ENCODE measurements at regions not wholly inside any gene's neighbourhood (a gene's known extent, or its start where the extent isn't known, plus 50 kb on each side); places are given as distances from the start of the nearest gene placed in this dataset.

DNA sequence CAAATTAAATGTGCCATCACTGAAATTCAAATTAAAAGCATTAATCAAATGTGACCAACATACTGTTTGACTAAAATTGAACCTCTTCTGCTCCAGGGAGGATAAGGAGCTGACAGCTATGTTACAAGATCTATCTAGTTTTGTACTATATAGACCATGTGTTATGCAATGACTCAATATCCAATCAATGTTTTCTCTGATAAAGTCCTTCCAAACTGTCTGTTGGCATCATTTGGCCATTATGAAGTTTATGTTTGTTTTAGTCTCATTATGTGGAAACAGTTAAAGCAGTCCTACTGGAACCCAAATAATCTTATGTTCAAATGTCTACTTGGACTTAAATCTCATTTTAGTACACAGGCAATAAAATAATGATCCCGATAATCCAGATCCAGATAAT is 267.0 kb upstream of the THBS1 start:
- Histone ChIP-seq H3K4me3 (ENCODE audit: insufficient read depth, low read length) (no peak overlapping the region), H3K27me3 (ENCODE audit: insufficient read depth, low read length) (no peaks in the 10 kb centered on the region), H3K27ac (ENCODE audit: low read depth, low read length) (no peak overlapping the region), H4K20me1 (ENCODE audit: insufficient read depth, low read length) (no peaks in the 10 kb centered on the region), H3K36me3 (ENCODE audit: insufficient read depth, low read length) (no peaks in the 10 kb centered on the region), H3K4me1 (ENCODE audit: insufficient read depth, low read length) (peaks cover 5% of the 10 kb centered on the region), H2AFZ (ENCODE audit: low read length) (no peak overlapping the region), H3K4me2 (ENCODE audit: insufficient read depth, low read length) (no peak overlapping the region), H3K9me3 (ENCODE audit: low read depth, low read length) (no peaks in the 10 kb centered on the region), H3K79me2 (ENCODE audit: insufficient read depth, low read length) (no peaks in the 10 kb centered on the region)
- DNase-seq (ENCODE audit: insufficient read length, low spot score, missing footprints): no peak
- TF ChIP-seq, protein P1, sequence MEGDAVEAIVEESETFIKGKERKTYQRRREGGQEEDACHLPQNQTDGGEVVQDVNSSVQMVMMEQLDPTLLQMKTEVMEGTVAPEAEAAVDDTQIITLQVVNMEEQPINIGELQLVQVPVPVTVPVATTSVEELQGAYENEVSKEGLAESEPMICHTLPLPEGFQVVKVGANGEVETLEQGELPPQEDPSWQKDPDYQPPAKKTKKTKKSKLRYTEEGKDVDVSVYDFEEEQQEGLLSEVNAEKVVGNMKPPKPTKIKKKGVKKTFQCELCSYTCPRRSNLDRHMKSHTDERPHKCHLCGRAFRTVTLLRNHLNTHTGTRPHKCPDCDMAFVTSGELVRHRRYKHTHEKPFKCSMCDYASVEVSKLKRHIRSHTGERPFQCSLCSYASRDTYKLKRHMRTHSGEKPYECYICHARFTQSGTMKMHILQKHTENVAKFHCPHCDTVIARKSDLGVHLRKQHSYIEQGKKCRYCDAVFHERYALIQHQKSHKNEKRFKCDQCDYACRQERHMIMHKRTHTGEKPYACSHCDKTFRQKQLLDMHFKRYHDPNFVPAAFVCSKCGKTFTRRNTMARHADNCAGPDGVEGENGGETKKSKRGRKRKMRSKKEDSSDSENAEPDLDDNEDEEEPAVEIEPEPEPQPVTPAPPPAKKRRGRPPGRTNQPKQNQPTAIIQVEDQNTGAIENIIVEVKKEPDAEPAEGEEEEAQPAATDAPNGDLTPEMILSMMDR (IDR thresholded peaks at IDR 0.05; ENCODE audit: extremely low read depth, low read depth, low read length): no peak

DNA sequence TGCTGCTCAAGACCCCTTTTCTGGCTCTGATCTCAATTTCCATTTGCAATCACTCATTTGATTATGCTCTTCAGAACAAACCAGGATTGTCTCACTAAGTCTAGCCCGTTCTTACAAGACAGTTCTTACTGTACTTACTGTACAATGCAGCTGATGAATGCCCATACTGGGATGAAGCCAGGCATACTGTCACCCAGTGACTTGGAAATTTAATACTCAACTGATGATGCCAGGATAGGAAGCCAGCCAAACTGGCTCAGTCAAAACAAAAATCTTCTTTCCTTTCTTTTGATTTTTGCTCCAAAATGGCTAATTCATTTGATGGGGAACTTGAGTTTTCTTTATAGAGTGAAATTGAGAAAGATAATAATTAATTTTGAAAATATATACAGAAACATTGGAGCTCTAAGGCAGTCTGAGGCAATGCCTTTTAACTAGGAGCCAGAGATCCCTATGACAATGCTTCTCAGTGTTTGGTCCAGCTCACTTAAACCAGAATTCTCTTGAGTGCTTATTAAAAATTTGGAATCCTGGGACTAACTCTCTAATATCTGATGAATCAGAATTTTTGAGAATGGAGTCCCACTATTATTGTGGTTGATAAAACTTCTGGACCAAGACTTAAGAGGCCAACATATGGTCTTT is 265.6 kb upstream of the THBS1 start:
- no peaks in the 10 kb centered on the region for H3K36me3 ChIP-seq (ENCODE audit: insufficient read depth, low read length)
- H3K4me3 ChIP-seq (ENCODE audit: insufficient read depth, low read length): no peak overlapping the region
- peaks cover 5% of the 10 kb centered on the region for H3K4me1 ChIP-seq (ENCODE audit: insufficient read depth, low read length)
- peak overlapping the region; percentile 55 for H2AFZ ChIP-seq (ENCODE audit: low read length)
- no peaks in the 10 kb centered on the region for H3K27me3 ChIP-seq (ENCODE audit: insufficient read depth, low read length)
- H3K4me2 ChIP-seq (ENCODE audit: insufficient read depth, low read length): no peak overlapping the region
- no peak for DNase-seq (ENCODE audit: insufficient read length, low spot score, missing footprints)
- no peaks in the 10 kb centered on the region for H3K79me2 ChIP-seq (ENCODE audit: insufficient read depth, low read length)
- no peaks in the 10 kb centered on the region for H4K20me1 ChIP-seq (ENCODE audit: insufficient read depth, low read length)
- H3K27ac ChIP-seq (ENCODE audit: low read depth, low read length): peak overlapping the region; percentile 32
- TF ChIP-seq, protein P1 (IDR thresholded peaks at IDR 0.05; ENCODE audit: extremely low read depth, low read depth, low read length): no peak
- no peaks in the 10 kb centered on the region for H3K9me3 ChIP-seq (ENCODE audit: low read depth, low read length)

DNA sequence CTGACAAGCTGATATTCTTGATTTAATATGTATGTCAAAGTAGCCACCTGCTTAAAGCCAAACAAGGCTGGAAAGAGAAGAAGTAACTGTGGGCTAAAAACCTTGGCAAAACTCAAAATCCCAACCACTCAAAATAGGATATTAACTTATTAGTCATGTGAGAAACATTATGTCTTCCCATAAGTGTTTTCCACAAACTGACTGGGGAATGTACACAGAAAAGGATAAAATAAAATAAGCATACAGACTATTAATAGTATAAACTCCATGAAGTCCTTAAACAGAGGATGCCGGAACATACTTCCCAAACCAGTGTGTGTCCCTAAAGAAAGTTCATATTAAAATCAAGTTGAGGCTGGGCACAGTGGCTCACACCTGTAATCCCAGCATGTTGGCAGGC is 263.7 kb upstream of the THBS1 start:
- no peaks in the 10 kb centered on the region for H3K79me2 ChIP-seq (ENCODE audit: insufficient read depth, low read length)
- no peaks in the 10 kb centered on the region for H4K20me1 ChIP-seq (ENCODE audit: insufficient read depth, low read length)
- no peak for DNase-seq (ENCODE audit: insufficient read length, low spot score, missing footprints)
- H3K4me1 ChIP-seq (ENCODE audit: insufficient read depth, low read length): peaks cover 10% of the 10 kb centered on the region
- H3K4me3 ChIP-seq (ENCODE audit: insufficient read depth, low read length): no peak overlapping the region
- no peaks in the 10 kb centered on the region for H3K27me3 ChIP-seq (ENCODE audit: insufficient read depth, low read length)
- no peak overlapping the region for H3K27ac ChIP-seq (ENCODE audit: low read depth, low read length)
- no peak overlapping the region for H2AFZ ChIP-seq (ENCODE audit: low read length)
- TF ChIP-seq, protein P1 (IDR thresholded peaks at IDR 0.05; ENCODE audit: extremely low read depth, low read depth, low read length): no peak
- H3K4me2 ChIP-seq (ENCODE audit: insufficient read depth, low read length): no peak overlapping the region
- no peaks in the 10 kb centered on the region for H3K36me3 ChIP-seq (ENCODE audit: insufficient read depth, low read length)
- no peaks in the 10 kb centered on the region for H3K9me3 ChIP-seq (ENCODE audit: low read depth, low read length)

DNA sequence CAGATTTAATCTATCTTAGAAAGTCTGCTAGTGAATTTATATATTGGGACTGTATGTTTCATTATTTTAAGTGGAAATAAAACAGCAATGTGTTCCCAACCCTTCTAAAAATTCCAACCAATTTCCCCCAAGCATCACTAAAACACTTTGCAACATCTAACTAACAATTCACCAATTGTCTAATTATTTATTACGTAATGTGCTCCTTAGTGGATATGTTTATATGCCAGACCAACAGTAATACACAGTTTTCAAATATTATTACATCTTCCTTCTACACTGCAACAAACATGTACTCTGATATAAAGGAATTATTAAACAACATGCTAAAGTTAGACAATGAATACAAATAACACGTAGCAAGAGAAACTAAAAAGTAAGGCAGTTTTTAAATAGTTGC is 262.6 kb upstream of the THBS1 start:
- DNase-seq (ENCODE audit: insufficient read length, low spot score, missing footprints): no peak
- Histone ChIP-seq H3K9me3 (ENCODE audit: low read depth, low read length) (no peaks in the 10 kb centered on the region), H3K27me3 (ENCODE audit: insufficient read depth, low read length) (no peaks in the 10 kb centered on the region), H4K20me1 (ENCODE audit: insufficient read depth, low read length) (no peaks in the 10 kb centered on the region), H3K27ac (ENCODE audit: low read depth, low read length) (no peak overlapping the region), H3K4me2 (ENCODE audit: insufficient read depth, low read length) (no peak overlapping the region), H3K36me3 (ENCODE audit: insufficient read depth, low read length) (no peaks in the 10 kb centered on the region), H3K4me3 (ENCODE audit: insufficient read depth, low read length) (no peak overlapping the region), H2AFZ (ENCODE audit: low read length) (no peak overlapping the region), H3K79me2 (ENCODE audit: insufficient read depth, low read length) (no peaks in the 10 kb centered on the region), H3K4me1 (ENCODE audit: insufficient read depth, low read length) (peaks cover 12% of the 10 kb centered on the region)
- TF ChIP-seq, protein P1 (IDR thresholded peaks at IDR 0.05; ENCODE audit: extremely low read depth, low read depth, low read length): no peak

All from osteoblast (primary cell).